Central memory CD8-positive, alpha-beta T cell (primary cell): ENCODE measurements at regions not wholly inside any gene's neighbourhood (a gene's known extent, or its start where the extent isn't known, plus 50 kb on each side); places are given as distances from the start of the nearest gene placed in this dataset.
"Not testable (repeated sequence)": the region's sequence is repeated elsewhere in the genome, so short reads cannot be mapped to it uniquely, and the experiment has no call there.

Experiments used
- ATAC-seq: fragments of 150-1000 bp; cut with Tn5 transposase; replicated peaks from 2 replicates; pipeline ENCODE4 v1.10.0; 2022; ENCODE audit warnings: mild to moderate bottlenecking, moderate FRiP score, moderate number of reproducible peaks; ENCODE audit not compliant: poor library complexity, severe bottlenecking; ENCODE audit errors: extremely low read depth
- DNase-seq, 2 donors: peaks; one replicate each; pipeline ENCODE4 v3.0.0; 2021; ENCODE audit warnings: low spot score in 2 of 2
- H3K27ac Mint-ChIP-seq: one replicate; pipeline ENCODE4 v1.8.0; 2022; ENCODE audit warnings: low read depth, mild to moderate bottlenecking, moderate library complexity, mixed read lengths
- H3K27me3 Mint-ChIP-seq: one replicate; pipeline ENCODE4 v1.8.0; 2022; ENCODE audit warnings: mixed read lengths
- H3K36me3 Mint-ChIP-seq: one replicate; pipeline ENCODE4 v1.8.0; 2022; ENCODE audit warnings: mild to moderate bottlenecking, moderate library complexity, mixed read lengths; ENCODE audit not compliant: insufficient read depth
- H3K4me1 Mint-ChIP-seq: one replicate; pipeline ENCODE4 v1.8.0; 2022; ENCODE audit warnings: mixed read lengths
- H3K4me3 Mint-ChIP-seq: one replicate; pipeline ENCODE4 v1.8.0; 2022; ENCODE audit warnings: mild to moderate bottlenecking, moderate library complexity, mixed read lengths
- H3K9me3 Mint-ChIP-seq: one replicate; pipeline ENCODE4 v1.8.0; 2022; ENCODE audit warnings: mixed read lengths

DNA sequence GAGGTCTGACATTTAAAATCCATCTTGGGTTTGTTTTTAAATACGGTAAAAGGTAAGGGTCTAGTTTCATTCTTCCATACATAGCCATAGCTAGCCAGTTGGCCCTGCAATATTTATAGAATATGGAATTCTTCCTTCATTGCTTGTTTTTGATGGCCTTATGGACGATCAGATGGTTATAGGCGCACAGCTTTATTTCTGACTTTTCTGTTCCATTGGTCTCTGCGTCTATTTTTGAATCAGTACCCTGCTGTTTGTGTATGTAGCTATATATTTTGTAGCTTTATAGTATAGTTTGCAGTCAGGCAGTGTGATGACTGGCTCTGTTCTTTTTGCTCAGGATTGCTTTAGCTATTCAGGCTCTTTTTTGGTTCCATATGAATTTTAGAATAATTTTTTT lies 366.8 kb upstream of the MIS18BP1 start:
- H3K9me3 Mint-ChIP-seq = peaks cover 16% of the 10 kb centered on the region
- H3K36me3 Mint-ChIP-seq = no peaks in the 10 kb centered on the region
- ATAC-seq = no peak
- H3K27me3 Mint-ChIP-seq = no peaks in the 10 kb centered on the region
- H3K27ac Mint-ChIP-seq = no peak overlapping the region
- H3K4me3 Mint-ChIP-seq = no peak overlapping the region
- DNase-seq = no peak
- no peaks in the 10 kb centered on the region for H3K4me1 Mint-ChIP-seq

DNA sequence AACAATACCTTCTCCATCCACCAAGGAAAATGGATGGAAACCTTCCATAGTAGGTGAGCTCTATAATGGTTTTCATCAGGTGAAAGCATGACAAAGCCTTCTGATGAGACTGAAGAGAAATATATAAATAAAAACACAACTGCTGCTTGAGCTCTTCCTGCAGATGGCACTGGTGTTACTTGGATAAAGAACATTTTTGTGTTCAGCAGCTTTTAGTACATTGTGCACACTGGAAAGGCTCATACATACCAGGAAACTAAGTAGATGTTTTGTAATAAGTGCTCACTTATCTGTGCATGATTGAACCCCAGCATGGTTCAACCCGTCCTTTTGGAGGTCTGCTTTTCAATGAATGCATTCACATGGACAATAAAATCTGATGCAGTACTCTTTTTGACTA lies 357.3 kb upstream of the MIS18BP1 start:
- H3K4me3 Mint-ChIP-seq = no peak overlapping the region
- no peak for DNase-seq
- no peak for ATAC-seq
- H3K36me3 Mint-ChIP-seq = no peaks in the 10 kb centered on the region
- no peaks in the 10 kb centered on the region for H3K4me1 Mint-ChIP-seq
- no peak overlapping the region for H3K27ac Mint-ChIP-seq
- H3K9me3 Mint-ChIP-seq = no peaks in the 10 kb centered on the region
- no peaks in the 10 kb centered on the region for H3K27me3 Mint-ChIP-seq

DNA sequence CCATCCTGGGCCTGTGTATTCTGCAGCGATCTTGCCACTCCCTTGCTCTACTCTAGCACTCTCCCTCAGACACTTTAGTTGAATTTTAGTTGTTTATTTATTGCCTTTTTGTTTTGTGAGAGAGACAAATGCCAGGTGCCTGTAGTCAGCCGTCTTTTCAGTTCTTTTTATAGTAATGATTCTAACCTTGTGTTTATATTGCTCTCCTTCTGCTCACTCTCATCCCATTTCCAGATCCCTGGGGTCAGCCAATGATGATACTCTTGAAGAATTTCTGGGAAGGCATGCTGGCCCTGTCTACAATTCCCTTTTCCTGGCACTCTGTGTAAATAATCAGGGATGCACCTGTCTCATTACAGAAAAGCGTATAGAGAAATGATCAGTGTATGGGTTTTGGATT lies 334.1 kb upstream of the MIS18BP1 start:
- DNase-seq = no peak
- Mint-ChIP-seq H3K36me3 (no peaks in the 10 kb centered on the region), H3K9me3 (peaks cover 29% of the 10 kb centered on the region), H3K4me3 (no peak overlapping the region), H3K4me1 (no peaks in the 10 kb centered on the region), H3K27ac (no peak overlapping the region), H3K27me3 (no peaks in the 10 kb centered on the region)
- ATAC-seq = no peak

DNA sequence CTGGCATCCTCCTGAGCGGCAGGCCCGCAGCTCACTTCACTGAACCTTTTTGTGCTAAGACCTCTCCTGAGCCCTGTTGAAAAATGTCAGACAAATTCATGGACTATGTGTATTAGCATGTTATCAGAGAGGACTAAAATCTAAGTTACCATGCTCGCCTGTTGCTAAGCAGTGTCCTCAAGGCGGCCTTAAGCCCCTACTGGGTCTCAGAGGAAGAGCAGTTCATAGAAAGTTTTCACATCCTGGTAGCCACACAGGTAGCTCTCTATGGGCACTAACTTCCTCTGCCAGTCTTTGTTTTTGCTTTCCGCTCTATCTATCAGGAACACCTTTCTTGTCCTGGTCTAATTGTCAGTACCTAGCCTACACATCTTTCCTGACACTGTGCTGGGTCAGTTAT lies 306.6 kb upstream of the MIS18BP1 start:
- DNase-seq = no peak
- peaks cover 10% of the 10 kb centered on the region for H3K9me3 Mint-ChIP-seq
- no peak for ATAC-seq
- no peaks in the 10 kb centered on the region for H3K27me3 Mint-ChIP-seq
- H3K4me1 Mint-ChIP-seq = no peaks in the 10 kb centered on the region
- no peak overlapping the region for H3K4me3 Mint-ChIP-seq
- no peak overlapping the region for H3K27ac Mint-ChIP-seq
- peaks cover 1% of the 10 kb centered on the region for H3K36me3 Mint-ChIP-seq

DNA sequence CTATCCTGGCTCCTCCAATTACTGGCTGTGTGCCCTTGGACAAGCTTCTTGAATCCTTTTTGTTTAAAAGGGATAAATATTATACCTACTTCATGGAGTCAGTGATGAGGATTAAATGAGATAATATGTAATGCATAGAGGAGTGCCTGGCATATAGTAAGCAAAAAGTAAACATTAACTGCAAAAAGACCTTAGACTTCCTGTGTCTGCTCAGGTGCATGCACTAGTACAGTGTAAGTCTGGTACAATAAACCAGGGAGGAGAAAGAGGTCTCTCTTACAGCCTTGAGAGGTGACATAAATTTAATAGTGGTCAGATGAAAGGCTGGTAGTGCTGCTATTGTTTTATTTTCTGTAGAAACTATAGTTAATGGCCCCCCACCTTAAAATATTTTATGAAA lies 305.2 kb upstream of the MIS18BP1 start:
- Mint-ChIP-seq H3K4me3 (no peak overlapping the region), H3K27me3 (no peaks in the 10 kb centered on the region), H3K4me1 (no peaks in the 10 kb centered on the region), H3K9me3 (peaks cover 16% of the 10 kb centered on the region), H3K27ac (no peak overlapping the region), H3K36me3 (peaks cover 1% of the 10 kb centered on the region)
- DNase-seq = no peak
- no peak for ATAC-seq

DNA sequence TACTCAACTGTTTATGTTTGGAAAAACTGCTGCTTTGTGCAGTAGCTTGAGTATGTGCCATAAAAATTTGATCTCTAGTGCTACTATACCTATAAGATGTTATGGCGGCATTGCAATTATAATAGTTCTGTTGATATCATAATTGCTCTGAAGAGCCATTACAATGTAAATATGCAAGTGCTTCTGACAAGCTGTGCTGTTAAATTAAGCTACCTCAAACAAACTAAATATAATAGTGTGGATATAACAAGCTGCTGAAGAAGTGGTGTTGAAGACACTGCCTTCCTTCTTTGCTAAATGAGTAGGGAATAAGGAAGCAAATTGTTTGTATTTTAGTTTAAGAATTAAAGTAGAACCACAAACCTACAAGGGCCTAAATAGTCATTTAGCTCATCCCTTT lies 301.0 kb upstream of the MIS18BP1 start:
- Mint-ChIP-seq H3K4me3 (no peak overlapping the region), H3K4me1 (no peaks in the 10 kb centered on the region), H3K27ac (no peak overlapping the region), H3K27me3 (no peaks in the 10 kb centered on the region), H3K36me3 (peaks cover 1% of the 10 kb centered on the region), H3K9me3 (peaks cover 22% of the 10 kb centered on the region)
- ATAC-seq = no peak
- no peak for DNase-seq

DNA sequence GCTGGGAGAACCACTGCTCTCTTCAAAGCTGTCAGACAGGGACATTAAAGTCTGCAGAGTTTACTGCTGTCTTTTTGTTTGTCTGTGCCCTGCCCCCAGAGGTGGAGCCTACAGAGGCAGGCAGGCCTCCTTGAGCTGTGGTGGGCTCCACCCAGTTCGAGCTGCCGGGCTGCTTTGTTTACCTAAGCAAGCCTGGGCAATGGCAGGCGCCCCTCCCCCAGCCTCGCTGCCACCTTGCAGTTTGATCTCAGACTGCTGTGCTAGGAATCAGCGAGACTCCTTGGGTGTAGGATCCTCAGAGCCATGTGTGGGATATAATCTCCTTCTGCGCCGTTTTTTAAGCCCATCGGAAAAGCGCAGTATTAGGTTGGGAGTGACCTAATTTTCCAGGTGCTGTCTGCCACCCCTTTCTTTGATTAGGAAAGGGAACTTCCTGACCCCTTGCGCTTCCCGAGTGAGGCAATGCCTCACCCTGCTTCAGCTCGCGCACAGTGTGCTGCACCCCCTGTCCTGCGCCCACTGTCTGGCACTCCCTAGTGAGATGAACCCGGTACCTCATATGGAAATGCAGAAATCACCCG lies 298.3 kb upstream of the MIS18BP1 start:
- H3K4me1 Mint-ChIP-seq, H3K27ac Mint-ChIP-seq, DNase-seq, H3K27me3 Mint-ChIP-seq, H3K4me3 Mint-ChIP-seq, ATAC-seq, H3K36me3 Mint-ChIP-seq: not testable (repeated sequence)
- peaks cover 22% of the 10 kb centered on the region for H3K9me3 Mint-ChIP-seq

DNA sequence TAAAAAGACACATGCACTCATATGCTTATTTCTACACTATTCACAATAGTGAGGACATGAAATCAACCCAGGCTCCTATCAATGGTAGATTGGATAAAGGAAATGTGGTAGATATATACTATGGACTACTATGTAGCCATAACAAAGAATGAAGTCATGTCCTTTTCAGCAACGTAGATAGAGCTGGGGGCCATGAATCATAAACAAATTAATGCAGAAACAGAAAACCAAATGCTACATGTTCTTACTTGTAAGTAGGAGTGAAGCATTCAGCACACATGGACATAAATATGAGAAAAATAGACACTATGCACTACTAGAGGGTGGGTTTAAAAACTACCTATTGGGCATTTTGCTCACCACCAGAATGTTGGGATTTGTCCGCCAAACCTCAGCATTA lies 278.0 kb upstream of the MIS18BP1 start:
- Mint-ChIP-seq H3K9me3 (peaks cover 27% of the 10 kb centered on the region), H3K27ac (no peak overlapping the region), H3K36me3 (no peaks in the 10 kb centered on the region), H3K27me3 (no peaks in the 10 kb centered on the region), H3K4me3 (no peak overlapping the region), H3K4me1 (no peaks in the 10 kb centered on the region)
- DNase-seq (no peak), ATAC-seq (no peak)

DNA sequence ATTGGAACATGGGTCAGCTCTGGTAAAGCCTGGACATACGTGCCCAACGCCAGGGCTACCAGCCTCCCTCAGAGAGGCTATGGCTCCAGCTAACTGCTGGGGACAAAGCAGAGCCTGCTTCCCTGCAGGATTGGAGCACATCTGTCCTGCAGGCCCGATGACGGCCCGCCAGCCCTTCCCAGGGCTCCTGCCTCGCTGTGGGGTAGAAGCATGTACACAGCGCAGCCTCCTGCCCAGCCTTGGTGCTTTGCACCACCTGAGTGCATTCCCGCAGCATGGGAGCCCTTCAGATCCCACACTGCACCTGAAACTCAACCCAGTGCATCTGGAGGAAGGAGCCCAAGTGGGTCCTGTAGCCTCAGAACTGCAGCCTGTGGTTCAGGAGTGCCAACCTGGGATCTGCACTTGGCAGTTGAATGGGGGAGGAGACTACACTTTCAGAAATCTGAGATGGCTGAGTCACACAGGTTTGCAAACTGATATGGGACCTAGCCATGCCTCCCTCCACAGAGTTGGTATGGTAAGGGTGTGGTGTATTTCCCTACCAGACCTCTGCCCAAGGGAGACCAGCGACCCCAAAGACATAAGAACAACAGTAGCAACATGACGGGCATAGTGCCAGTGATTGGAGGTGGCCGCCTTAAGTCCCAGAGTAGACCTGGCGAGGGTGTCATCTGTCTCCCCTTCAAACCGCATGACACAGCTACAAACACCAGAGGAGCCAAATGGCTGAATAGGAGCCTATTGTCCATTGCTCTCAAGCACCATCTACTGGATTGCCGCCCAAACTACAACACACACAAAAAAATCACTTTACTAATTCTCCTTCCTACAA lies 273.9 kb upstream of the MIS18BP1 start:
- H3K4me3 Mint-ChIP-seq = no peak overlapping the region
- H3K36me3 Mint-ChIP-seq = no peaks in the 10 kb centered on the region
- no peak overlapping the region for H3K27ac Mint-ChIP-seq
- no peaks in the 10 kb centered on the region for H3K4me1 Mint-ChIP-seq
- no peak for DNase-seq
- no peaks in the 10 kb centered on the region for H3K27me3 Mint-ChIP-seq
- no peak for ATAC-seq
- peaks cover 12% of the 10 kb centered on the region for H3K9me3 Mint-ChIP-seq

DNA sequence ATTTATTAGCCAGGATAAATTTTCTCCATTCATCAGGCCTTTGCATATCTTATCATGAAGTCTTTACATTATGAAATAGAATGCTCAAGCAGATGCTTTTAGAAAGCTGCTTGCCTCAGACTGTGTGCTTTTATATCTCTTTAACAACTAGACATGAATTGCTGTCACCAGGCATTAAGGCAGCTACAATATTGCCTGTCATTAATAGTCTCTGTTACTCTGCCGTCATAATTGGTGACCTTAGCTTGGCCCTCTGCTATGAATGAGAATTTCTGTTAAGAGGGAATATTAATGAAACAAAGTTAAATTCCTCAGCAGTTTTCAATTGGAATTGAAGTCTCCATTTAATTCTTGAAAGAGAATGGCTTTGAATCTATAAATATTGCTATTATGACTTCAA lies 266.8 kb upstream of the MIS18BP1 start:
- Mint-ChIP-seq H3K9me3 (peaks cover 11% of the 10 kb centered on the region), H3K4me1 (no peaks in the 10 kb centered on the region), H3K27me3 (no peaks in the 10 kb centered on the region), H3K4me3 (no peak overlapping the region), H3K36me3 (no peaks in the 10 kb centered on the region), H3K27ac (no peak overlapping the region)
- DNase-seq = no peak
- no peak for ATAC-seq

DNA sequence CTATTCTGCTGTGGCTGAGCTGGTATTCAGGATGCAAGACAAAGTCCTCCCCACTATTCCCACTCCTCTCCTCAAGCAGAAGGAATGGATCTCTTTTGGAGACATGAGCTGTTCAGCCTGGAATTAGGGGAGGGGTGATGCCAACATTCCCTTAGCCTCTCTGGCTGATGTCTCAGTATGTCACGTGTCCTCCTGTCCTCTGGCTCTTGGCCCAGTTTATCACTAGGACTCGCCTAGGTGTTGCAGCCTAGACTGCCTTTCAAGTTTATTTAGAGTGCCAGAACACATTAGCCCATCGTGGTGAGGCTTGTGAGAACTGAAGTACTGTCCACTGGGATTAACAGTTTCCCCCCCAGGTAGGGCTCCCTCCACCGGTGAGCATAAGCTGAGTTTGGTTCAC lies 239.9 kb upstream of the MIS18BP1 start:
- H3K36me3 Mint-ChIP-seq = no peaks in the 10 kb centered on the region
- ATAC-seq (no peak), DNase-seq (no peak)
- H3K27ac Mint-ChIP-seq = no peak overlapping the region
- H3K4me3 Mint-ChIP-seq = no peak overlapping the region
- H3K4me1 Mint-ChIP-seq = no peaks in the 10 kb centered on the region
- peaks cover 4% of the 10 kb centered on the region for H3K9me3 Mint-ChIP-seq
- H3K27me3 Mint-ChIP-seq = no peaks in the 10 kb centered on the region

DNA sequence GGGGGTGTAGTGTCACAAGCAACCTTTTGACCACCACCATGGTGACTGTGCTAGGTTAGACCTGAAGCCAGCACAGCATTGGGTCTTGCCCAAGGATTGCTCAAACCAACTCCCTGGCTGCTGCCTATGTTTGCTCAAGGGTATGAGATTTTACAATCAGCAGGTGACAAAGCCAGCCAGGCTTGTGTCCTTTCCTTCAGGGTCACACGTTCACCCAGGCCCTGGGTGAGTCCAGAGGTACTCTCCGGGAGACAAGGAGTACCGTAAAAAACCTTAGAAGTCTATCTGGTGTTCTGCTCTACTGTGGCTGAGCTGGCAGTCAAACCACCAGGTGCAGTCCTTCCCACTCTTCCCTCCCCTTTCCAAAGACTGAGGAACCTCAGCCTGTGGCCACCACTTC lies 238.9 kb upstream of the MIS18BP1 start:
- H3K36me3 Mint-ChIP-seq = no peaks in the 10 kb centered on the region
- DNase-seq = no peak
- no peaks in the 10 kb centered on the region for H3K4me1 Mint-ChIP-seq
- peaks cover 4% of the 10 kb centered on the region for H3K9me3 Mint-ChIP-seq
- no peak overlapping the region for H3K27ac Mint-ChIP-seq
- no peak for ATAC-seq
- H3K27me3 Mint-ChIP-seq = no peaks in the 10 kb centered on the region
- H3K4me3 Mint-ChIP-seq = no peak overlapping the region

DNA sequence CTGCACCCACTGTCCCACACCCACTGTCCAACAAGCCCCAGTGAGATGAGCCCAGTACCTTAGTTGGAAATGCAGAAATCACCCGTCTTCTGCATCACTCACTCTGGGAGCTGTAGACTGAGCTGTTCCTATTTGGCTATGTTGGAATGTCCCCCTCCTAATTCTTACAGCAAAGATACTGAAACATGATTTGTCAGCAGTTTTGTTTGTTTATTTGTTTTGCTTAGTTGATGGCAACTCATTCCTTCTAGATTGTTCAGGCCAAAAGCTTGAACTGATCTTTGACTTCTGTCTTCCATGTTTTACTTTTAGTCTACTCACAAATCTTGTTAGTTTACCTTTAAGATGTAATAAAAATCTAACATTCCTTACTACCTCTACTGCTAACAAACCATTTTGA lies 233.6 kb upstream of the MIS18BP1 start:
- H3K27me3 Mint-ChIP-seq = no peaks in the 10 kb centered on the region
- H3K4me3 Mint-ChIP-seq = no peak overlapping the region
- H3K27ac Mint-ChIP-seq = no peak overlapping the region
- peaks cover 10% of the 10 kb centered on the region for H3K9me3 Mint-ChIP-seq
- no peaks in the 10 kb centered on the region for H3K36me3 Mint-ChIP-seq
- DNase-seq (no peak), ATAC-seq (no peak)
- no peaks in the 10 kb centered on the region for H3K4me1 Mint-ChIP-seq
